Activated B cell treated with CpG ODN at 0.5 μM for 24 hours (primary cell): ENCODE measurements at regions not wholly inside any gene's neighbourhood (a gene's known extent, or its start where the extent isn't known, plus 50 kb on each side); places are given as distances from the start of the nearest gene placed in this dataset.

ENCODE experiments used
- ATAC-seq: fragments of 200-7000 bp; cut with Tn5 transposase; one replicate; pipeline ENCODE4 v1.10.0; 2021; ENCODE audit warnings: low read depth, mild to moderate bottlenecking, moderate library complexity
- CTCF ChIA-PET: fragments of 350-600 bp; sonication (Branson Sonifier 250); formaldehyde crosslinking; loops from one replicate; lab custom pipeline; 2021; ENCODE audit warnings: antibody characterized with exemption; lab: Charles Lee
- POLR2A ChIA-PET: fragments of 350-600 bp; sonication (Branson Sonifier 250); formaldehyde crosslinking; loops from one replicate; lab custom pipeline; 2021; ENCODE audit warnings: antibody characterized with exemption; lab: Charles Lee
- DNase-seq: peaks from one replicate; pipeline ENCODE4 v3.0.0; 2022
- H3K27ac Mint-ChIP-seq: one replicate; pipeline ENCODE4 v1.8.0; 2020; ENCODE audit warnings: mixed read lengths
- H3K27me3 Mint-ChIP-seq: one replicate; pipeline ENCODE4 v1.8.0; 2021; ENCODE audit warnings: mixed read lengths
- H3K36me3 Mint-ChIP-seq: one replicate; pipeline ENCODE4 v1.8.0; 2021; ENCODE audit warnings: low read depth, mixed read lengths
- H3K4me1 Mint-ChIP-seq: one replicate; pipeline ENCODE4 v1.8.0; 2021; ENCODE audit warnings: mixed read lengths
- H3K4me3 Mint-ChIP-seq: one replicate; pipeline ENCODE4 v1.8.0; 2020; ENCODE audit warnings: mild to moderate bottlenecking, mixed read lengths
- H3K9me3 Mint-ChIP-seq: one replicate; pipeline ENCODE4 v1.8.0; 2020; ENCODE audit warnings: mixed read lengths
- CTCF ChIP-seq: fragments of 200-600 bp; IDR thresholded peaks from one replicate; pipeline ENCODE4 v1.8.0; 2022; ENCODE audit warnings: antibody characterized with exemption, mild to moderate bottlenecking
- intact Hi-C: fragments of 100-400 bp; cut with micrococcal nuclease; formaldehyde crosslinking; loops from one replicate; pipeline ENCODE4 v1.15.1; 2024

- no peaks in the 10 kb centered on the region for H3K4me1 Mint-ChIP-seq
- no peak for ATAC-seq
- POLR2A ChIA-PET: no interaction called here
- H3K27ac Mint-ChIP-seq: no peak overlapping the region
- H3K4me3 Mint-ChIP-seq: no peak overlapping the region
- H3K36me3 Mint-ChIP-seq: no peaks in the 10 kb centered on the region
- no peak for DNase-seq
- H3K9me3 Mint-ChIP-seq: peaks cover 5% of the 10 kb centered on the region
- CTCF ChIA-PET: no interaction called here
- H3K27me3 Mint-ChIP-seq: no peaks in the 10 kb centered on the region
- TF ChIP-seq CTCF: no peak
- intact Hi-C loops: no loop called here
Observed at GRCh38 chr3:22952860-22953259, 250.3 kb upstream of the UBE2E2 start.

GRCh38 chr3:22959593-22959992 is 243.5 kb upstream of the UBE2E2 start:
- Mint-ChIP-seq H3K4me3 (no peak overlapping the region), H3K36me3 (no peaks in the 10 kb centered on the region), H3K27ac (no peak overlapping the region), H3K27me3 (no peaks in the 10 kb centered on the region), H3K9me3 (no peaks in the 10 kb centered on the region), H3K4me1 (peaks cover 4% of the 10 kb centered on the region)
- DNase-seq: no peak
- no peak for ATAC-seq
- CTCF ChIA-PET: interaction anchor here (1.0 kb wide), 1 partner anchor 15 kb away, joined by 3 read pairs; no protein-coding TSS in a partner anchor
- intact Hi-C loops: no loop called here
- POLR2A ChIA-PET: interaction anchor here (0.6 kb wide), 1 partner anchor 215 kb away, joined by 3 read pairs; no protein-coding TSS in a partner anchor
- no peak for TF ChIP-seq CTCF

- peaks cover 4% of the 10 kb centered on the region for H3K4me1 Mint-ChIP-seq
Observed at GRCh38 chr3:22960105-22960984, 242.8 kb upstream of the UBE2E2 start.

GRCh38 chr3:22962244-22962643 is 240.9 kb upstream of the UBE2E2 start:
- no peak overlapping the region for H3K4me3 Mint-ChIP-seq
- peaks cover 4% of the 10 kb centered on the region for H3K4me1 Mint-ChIP-seq
- H3K9me3 Mint-ChIP-seq: no peaks in the 10 kb centered on the region
- ChIA-PET CTCF (no interaction called here), POLR2A (no interaction called here)
- H3K36me3 Mint-ChIP-seq: no peaks in the 10 kb centered on the region
- no peak for ATAC-seq
- no peaks in the 10 kb centered on the region for H3K27me3 Mint-ChIP-seq
- no peak for DNase-seq
- no peak for TF ChIP-seq CTCF
- intact Hi-C loops: no loop called here
- H3K27ac Mint-ChIP-seq: no peak overlapping the region

More at GRCh38 chr3:22960105-22960984, 242.8 kb upstream of the UBE2E2 start:
- Mint-ChIP-seq H3K4me3 (no peak overlapping the region), H3K9me3 (no peaks in the 10 kb centered on the region), H3K27me3 (no peaks in the 10 kb centered on the region), H3K27ac (no peak overlapping the region), H3K36me3 (no peaks in the 10 kb centered on the region)
- CTCF ChIA-PET: interaction anchor here (0.6 to 1.6 kb wide), 6 partner anchors 13 to 397 kb away, joined by 3 to 7 read pairs (median 4); no protein-coding TSS in a partner anchor
- DNase-seq (no peak), ATAC-seq (no peak)
- intact Hi-C loops: loop anchor here (2.0 kb wide), 3 partner anchors 40 to 872 kb away; no protein-coding TSS in a partner anchor
- POLR2A ChIA-PET: interaction anchor here (0.6 to 0.7 kb wide), 3 partner anchors 179 to 230 kb away, joined by 3 to 5 read pairs (median 3); no protein-coding TSS in a partner anchor
- TF ChIP-seq CTCF: no peak

- no peak overlapping the region for H3K27ac Mint-ChIP-seq
- CTCF ChIA-PET: no interaction called here
- no peaks in the 10 kb centered on the region for H3K36me3 Mint-ChIP-seq
- ATAC-seq (no peak), DNase-seq (no peak)
- H3K4me3 Mint-ChIP-seq: no peak overlapping the region
- no peak for TF ChIP-seq CTCF
- H3K9me3 Mint-ChIP-seq: no peaks in the 10 kb centered on the region
- peaks cover 9% of the 10 kb centered on the region for H3K27me3 Mint-ChIP-seq
- no peaks in the 10 kb centered on the region for H3K4me1 Mint-ChIP-seq
- intact Hi-C loops: no loop called here
- POLR2A ChIA-PET: no interaction called here
Observed at GRCh38 chr3:22966349-22966748, 236.8 kb upstream of the UBE2E2 start.
